ENCODE measurements at regions not wholly inside any gene's neighbourhood (a gene's known extent, or its start where the extent isn't known, plus 50 kb on each side); places are given as distances from the start of the nearest gene placed in this dataset.
A peak's percentile ranks its signal among the peaks of the same experiment; 100 is the strongest.

- peak; percentile 2; the same call in 1 of the 2 replicates for TF ChIP-seq HNF1B (CRISPR knock-in tag; IDR thresholded peaks at IDR 0.05)
- TF ChIP-seq ZNF280D (CRISPR knock-in tag; IDR thresholded peaks at IDR 0.05), result 0 out of 2 replicates have a peak, but pooled peaks have one; percentile 34
- TF ChIP-seq SSRP1 (CRISPR knock-in tag; IDR thresholded peaks at IDR 0.05), result peak; percentile 84; the same call in 1 of the 2 replicates
- TF ChIP-seq ATF1 (CRISPR knock-in tag; IDR thresholded peaks at IDR 0.05), result 0 out of 2 replicates have a peak, but pooled peaks have one; percentile 5
- no peak for TF ChIP-seq THAP9 (CRISPR knock-in tag; IDR thresholded peaks at IDR 0.05; ENCODE audit: borderline replicate concordance)
- peak; percentile 46; the same call in 1 of the 2 replicates for TF ChIP-seq CHD2 (IDR thresholded peaks at IDR 0.05; ENCODE audit: low read depth, low read length)
- TF ChIP-seq ZNF335 (CRISPR knock-in tag; IDR thresholded peaks at IDR 0.05), result 0 out of 2 replicates have a peak, but pooled peaks have one; percentile 2
- TF ChIP-seq AFF4 (CRISPR knock-in tag; IDR thresholded peaks at IDR 0.05), result peak; percentile 79
- peak; percentile 76 for TF ChIP-seq RBFOX2 (IDR thresholded peaks at IDR 0.05; ENCODE audit: low read depth, low read length)
- TF ChIP-seq DRAP1 (CRISPR knock-in tag; IDR thresholded peaks at IDR 0.05), result 0 out of 2 replicates have a peak, but pooled peaks have one; percentile 33
- TF ChIP-seq NCOR1 (IDR thresholded peaks at IDR 0.05; ENCODE audit: borderline replicate concordance, low read length), result 0 out of 2 replicates have a peak, but pooled peaks have one; percentile 7
- TF ChIP-seq FOSL2 (CRISPR knock-in tag; IDR thresholded peaks at IDR 0.05), result no peak
Measured at GRCh38 chr1:182292193-182292741, 99.3 kb downstream of the GLUL start (continued).
